Activated CD4-positive, alpha-beta T cell treated with anti-CD3 and anti-CD28 coated beads, Interleukin-2, amount 50 U/mL, for 48 hours (primary cell): ENCODE measurements at regions not wholly inside any gene's neighbourhood (a gene's known extent, or its start where the extent isn't known, plus 50 kb on each side); places are given as distances from the start of the nearest gene placed in this dataset.

ENCODE experiments used
- DNase-seq, 2 experiments: peaks; one replicate each; pipeline ENCODE4 v3.0.0-alpha.2; 2020

GRCh38 chr10:117673230-117674010 lies 130.9 kb downstream of the EMX2 start:
- no peak for DNase-seq

GRCh38 chr10:117674201-117674600 lies 131.7 kb downstream of the EMX2 start:
- DNase-seq, result no peak

GRCh38 chr10:117674646-117675045 lies 132.1 kb downstream of the EMX2 start:
- DNase-seq, result no peak

GRCh38 chr10:117675514-117676055 lies 133.0 kb downstream of the EMX2 start:
- no peak for DNase-seq

GRCh38 chr10:117677239-117677638 lies 134.7 kb downstream of the EMX2 start:
- DNase-seq, result no peak

- no peak for DNase-seq
Measured at GRCh38 chr10:117677890-117678500, 135.4 kb downstream of the EMX2 start.

- no peak for DNase-seq
Measured at GRCh38 chr10:117680601-117681000, 138.1 kb downstream of the EMX2 start.

- DNase-seq, result no peak
Measured at GRCh38 chr10:117681104-117681503, 138.6 kb downstream of the EMX2 start.

- no peak for DNase-seq
Measured at GRCh38 chr10:117684046-117684610, 141.6 kb downstream of the EMX2 start.

- DNase-seq, result no peak
Measured at GRCh38 chr10:117684672-117685211, 142.2 kb downstream of the EMX2 start.

- DNase-seq, result no peak
Measured at GRCh38 chr10:117685431-117685830, 142.9 kb downstream of the EMX2 start.

- no peak for DNase-seq
Measured at GRCh38 chr10:117686606-117687005, 144.1 kb downstream of the EMX2 start.

GRCh38 chr10:117688358-117688757 lies 145.8 kb downstream of the EMX2 start:
- no peak for DNase-seq

- no peak for DNase-seq
Measured at GRCh38 chr10:117689566-117689965, 147.0 kb downstream of the EMX2 start.

GRCh38 chr10:117690359-117690758 lies 147.8 kb downstream of the EMX2 start:
- DNase-seq, result no peak

GRCh38 chr10:117694190-117694589 lies 151.6 kb downstream of the EMX2 start:
- no peak for DNase-seq

GRCh38 chr10:117697402-117697801 lies 154.9 kb downstream of the EMX2 start:
- no peak for DNase-seq

GRCh38 chr10:117698809-117699208 lies 156.3 kb downstream of the EMX2 start:
- DNase-seq, result no peak

GRCh38 chr10:117699436-117700075 lies 157.0 kb downstream of the EMX2 start:
- no peak for DNase-seq

- no peak for DNase-seq
Measured at GRCh38 chr10:117710181-117710798, 167.7 kb downstream of the EMX2 start.

GRCh38 chr10:117716889-117717288 lies 174.3 kb downstream of the EMX2 start:
- no peak for DNase-seq
